Smooth muscle cell (in vitro differentiated cells): ENCODE measurements at regions not wholly inside any gene's neighbourhood (a gene's known extent, or its start where the extent isn't known, plus 50 kb on each side); places are given as distances from the start of the nearest gene placed in this dataset.

Source experiments
- DNase-seq: peaks from one replicate; lab custom pipeline; 2025; ENCODE audit not compliant: unreplicated experiment; lab: John Stamatoyannopoulos, UW
- H2AFZ ChIP-seq: fragments of 200-600 bp; sonication (generic); 2 replicates; pipeline ENCODE4 v1.6.0; 2016; ENCODE audit warnings: antibody characterized with exemption, low read depth, mild to moderate bottlenecking
- H3F3A ChIP-seq: fragments of 200-600 bp; sonication (generic); 2 replicates; pipeline ENCODE4 v1.6.0; 2017; ENCODE audit warnings: antibody characterized with exemption, low read depth
- H3K27ac ChIP-seq: fragments of 200-600 bp; sonication (generic); 2 replicates; pipeline ENCODE4 v1.5.1; 2016; ENCODE audit warnings: low read depth, mild to moderate bottlenecking
- H3K27me3 ChIP-seq: fragments of 200-600 bp; sonication (generic); 2 replicates; pipeline ENCODE4 v1.6.1; 2016; ENCODE audit warnings: low read depth, mild to moderate bottlenecking
- H3K36me3 ChIP-seq: fragments of 200-600 bp; sonication (generic); 2 replicates; pipeline ENCODE4 v1.5.1; 2016; ENCODE audit warnings: low read depth
- H3K4me1 ChIP-seq: fragments of 200-600 bp; sonication (generic); 2 replicates; pipeline ENCODE4 v1.5.1; 2016; ENCODE audit warnings: low read depth
- H3K4me2 ChIP-seq: fragments of 200-600 bp; sonication (generic); 2 replicates; pipeline ENCODE4 v1.6.0; 2016; ENCODE audit warnings: mild to moderate bottlenecking
- H3K4me3 ChIP-seq: fragments of 200-600 bp; sonication (generic); 2 replicates; pipeline ENCODE4 v1.5.1; 2016; ENCODE audit warnings: mild to moderate bottlenecking
- H3K79me2 ChIP-seq: fragments of 200-600 bp; sonication (generic); 2 replicates; pipeline ENCODE4 v1.6.0; 2016; ENCODE audit warnings: low read depth, mild to moderate bottlenecking
- H3K9ac ChIP-seq: fragments of 200-600 bp; sonication (generic); 2 replicates; pipeline ENCODE4 v1.6.0; 2016; ENCODE audit warnings: low read depth
- H3K9me3 ChIP-seq: fragments of 200-600 bp; sonication (generic); replicated peaks from 2 replicates; pipeline ENCODE4 v1.5.1; 2016; ENCODE audit warnings: low read depth
- H4K20me1 ChIP-seq: fragments of 200-600 bp; sonication (generic); 2 replicates; pipeline ENCODE4 v1.6.0; 2016; ENCODE audit warnings: low read depth
- WGBS: methylation state at CpG from one replicate; pipeline ENCODE4 v1.1.7; 2016; ENCODE audit warnings: low lambda C conversion rate; 5-methylcytosine and 5-hydroxymethylcytosine counted together
- TF ChIP-seq, protein P1 (sequence below): fragments of 200-600 bp; sonication (generic); IDR thresholded peaks from 2 replicates; pipeline ENCODE4 v1.5.1; 2017; ENCODE audit warnings: borderline replicate concordance, mild to moderate bottlenecking, antibody characterized with exemption; ENCODE audit not compliant: insufficient read depth, poor library complexity, severe bottlenecking

DNA sequence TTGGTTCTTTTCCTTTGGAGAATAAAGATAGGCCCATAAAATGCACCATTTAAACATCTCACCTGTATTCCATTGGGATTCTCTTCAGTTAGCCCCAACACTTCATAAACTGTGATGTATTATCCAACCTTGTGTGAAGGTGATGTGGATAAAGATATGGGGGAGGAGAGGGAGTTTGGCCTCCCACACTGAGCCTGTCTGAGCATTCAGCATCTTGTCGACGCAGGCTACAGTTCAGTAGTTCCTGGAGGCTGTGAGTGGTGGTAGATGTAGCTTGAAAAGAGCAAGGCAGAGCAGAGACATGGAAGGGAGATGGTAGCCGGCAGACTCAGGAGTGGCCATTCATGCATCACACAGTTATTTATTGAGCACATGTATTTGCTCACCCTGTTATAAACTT, 292.4 kb upstream of the PITX2 start:
- H2AFZ ChIP-seq, result no peak overlapping the region
- H3K9me3 ChIP-seq, result no peaks in the 10 kb centered on the region
- H3F3A ChIP-seq, result no peaks in the 10 kb centered on the region
- H3K27me3 ChIP-seq, result no peaks in the 10 kb centered on the region
- no peak overlapping the region for H3K4me2 ChIP-seq
- no peaks in the 10 kb centered on the region for H3K4me1 ChIP-seq
- no peak overlapping the region for H3K4me3 ChIP-seq
- no peak for DNase-seq
- no peaks in the 10 kb centered on the region for H4K20me1 ChIP-seq
- no peaks in the 10 kb centered on the region for H3K36me3 ChIP-seq
- H3K79me2 ChIP-seq, result no peaks in the 10 kb centered on the region
- TF ChIP-seq, protein P1, sequence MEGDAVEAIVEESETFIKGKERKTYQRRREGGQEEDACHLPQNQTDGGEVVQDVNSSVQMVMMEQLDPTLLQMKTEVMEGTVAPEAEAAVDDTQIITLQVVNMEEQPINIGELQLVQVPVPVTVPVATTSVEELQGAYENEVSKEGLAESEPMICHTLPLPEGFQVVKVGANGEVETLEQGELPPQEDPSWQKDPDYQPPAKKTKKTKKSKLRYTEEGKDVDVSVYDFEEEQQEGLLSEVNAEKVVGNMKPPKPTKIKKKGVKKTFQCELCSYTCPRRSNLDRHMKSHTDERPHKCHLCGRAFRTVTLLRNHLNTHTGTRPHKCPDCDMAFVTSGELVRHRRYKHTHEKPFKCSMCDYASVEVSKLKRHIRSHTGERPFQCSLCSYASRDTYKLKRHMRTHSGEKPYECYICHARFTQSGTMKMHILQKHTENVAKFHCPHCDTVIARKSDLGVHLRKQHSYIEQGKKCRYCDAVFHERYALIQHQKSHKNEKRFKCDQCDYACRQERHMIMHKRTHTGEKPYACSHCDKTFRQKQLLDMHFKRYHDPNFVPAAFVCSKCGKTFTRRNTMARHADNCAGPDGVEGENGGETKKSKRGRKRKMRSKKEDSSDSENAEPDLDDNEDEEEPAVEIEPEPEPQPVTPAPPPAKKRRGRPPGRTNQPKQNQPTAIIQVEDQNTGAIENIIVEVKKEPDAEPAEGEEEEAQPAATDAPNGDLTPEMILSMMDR, result no peak
- no peak overlapping the region for H3K9ac ChIP-seq
- 62% methylated on average over 3 of the region's 3 CpGs for WGBS
- no peak overlapping the region for H3K27ac ChIP-seq

DNA sequence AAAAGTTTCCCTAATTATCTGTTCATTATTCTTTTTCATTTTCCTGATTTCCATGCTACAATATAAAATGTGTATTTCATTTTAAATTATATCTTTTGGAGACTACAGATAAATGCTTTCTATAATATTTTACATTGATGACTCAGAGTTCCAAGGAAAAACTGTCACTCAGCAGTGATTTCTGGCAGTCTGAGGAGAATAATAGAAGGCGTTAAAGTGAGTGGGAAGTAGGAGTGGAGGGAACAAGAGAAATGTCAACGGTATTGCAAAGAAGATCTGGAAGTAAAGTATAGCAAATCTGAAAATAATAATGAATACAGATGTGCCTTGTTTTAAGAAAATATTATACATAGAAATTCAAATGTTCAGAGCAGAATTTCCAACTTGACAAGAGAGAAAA, 293.6 kb upstream of the PITX2 start:
- Histone ChIP-seq H3K4me3 (no peak overlapping the region), H2AFZ (no peak overlapping the region), H3K4me2 (no peak overlapping the region), H3K27ac (no peak overlapping the region), H3F3A (no peaks in the 10 kb centered on the region), H3K9me3 (no peaks in the 10 kb centered on the region), H3K4me1 (no peaks in the 10 kb centered on the region), H4K20me1 (no peaks in the 10 kb centered on the region), H3K79me2 (no peaks in the 10 kb centered on the region), H3K27me3 (no peaks in the 10 kb centered on the region), H3K9ac (no peak overlapping the region), H3K36me3 (no peaks in the 10 kb centered on the region)
- 80% methylated on average over 2 of the region's 2 CpGs for WGBS
- DNase-seq, result no peak
- TF ChIP-seq, protein P1, result no peak

DNA sequence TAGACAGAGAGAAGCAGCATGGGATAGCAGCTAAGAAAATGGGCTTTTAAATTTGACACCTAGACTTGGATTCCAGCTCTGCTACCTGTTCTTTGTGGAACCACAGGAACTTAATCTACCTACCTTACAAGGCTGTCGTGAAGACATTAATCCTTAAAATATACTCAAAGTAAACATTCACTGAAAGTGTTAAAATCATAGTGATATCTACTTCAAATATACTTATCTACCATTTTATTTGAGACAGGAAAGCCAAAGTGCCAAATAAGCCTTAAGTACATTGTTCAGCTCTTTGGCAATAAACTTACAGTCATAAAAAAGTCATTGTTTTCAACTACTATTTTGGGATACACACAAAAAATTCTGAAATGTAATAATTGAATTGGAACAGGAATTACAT, 295.0 kb upstream of the PITX2 start:
- DNase-seq, result no peak
- 79% methylated on average over 1 of the region's 1 CpG for WGBS
- no peaks in the 10 kb centered on the region for H3F3A ChIP-seq

DNA sequence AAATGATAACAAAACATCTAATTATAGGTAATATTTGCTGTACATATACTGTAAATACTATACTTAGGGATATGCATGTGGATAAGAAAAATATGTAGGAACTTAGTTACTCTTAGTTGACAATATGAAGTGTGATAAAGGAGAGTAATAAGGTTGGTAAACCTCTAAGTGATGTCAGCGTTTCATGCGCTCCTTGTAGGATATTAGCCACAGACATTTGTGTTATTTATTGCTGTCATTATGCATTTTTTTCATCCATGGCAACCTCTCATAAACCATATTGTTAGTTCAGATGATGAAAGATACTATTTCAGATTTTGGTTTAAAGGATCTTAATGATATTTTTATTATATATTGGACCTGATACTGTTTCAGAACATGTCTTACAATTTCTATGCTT, 298.1 kb upstream of the PITX2 start:
- Histone ChIP-seq H3K9ac (no peak overlapping the region), H3K79me2 (no peaks in the 10 kb centered on the region), H3K27me3 (no peaks in the 10 kb centered on the region), H3K4me3 (no peak overlapping the region), H3K4me1 (no peaks in the 10 kb centered on the region), H3K4me2 (no peak overlapping the region), H3K36me3 (no peaks in the 10 kb centered on the region), H2AFZ (no peak overlapping the region), H3K27ac (no peak overlapping the region), H3K9me3 (no peaks in the 10 kb centered on the region), H3F3A (no peaks in the 10 kb centered on the region), H4K20me1 (no peaks in the 10 kb centered on the region)
- WGBS, result 93% methylated on average over 2 of the region's 2 CpGs
- TF ChIP-seq, protein P1, result no peak
- DNase-seq, result no peak

More for the DNA sequence above, 295.0 kb upstream of the PITX2 start:
- H3K27me3 ChIP-seq, result no peaks in the 10 kb centered on the region
- no peak overlapping the region for H3K27ac ChIP-seq
- TF ChIP-seq, protein P1, result no peak
- no peaks in the 10 kb centered on the region for H3K36me3 ChIP-seq
- no peak overlapping the region for H3K4me2 ChIP-seq
- no peaks in the 10 kb centered on the region for H4K20me1 ChIP-seq
- no peaks in the 10 kb centered on the region for H3K4me1 ChIP-seq
- no peaks in the 10 kb centered on the region for H3K79me2 ChIP-seq
- H3K4me3 ChIP-seq, result no peak overlapping the region
- no peaks in the 10 kb centered on the region for H3K9me3 ChIP-seq
- no peak overlapping the region for H2AFZ ChIP-seq
- H3K9ac ChIP-seq, result no peak overlapping the region
